GM19240 (cell line): ENCODE measurements at regions not wholly inside any gene's neighbourhood (a gene's known extent, or its start where the extent isn't known, plus 50 kb on each side); places are given as distances from the start of the nearest gene placed in this dataset.
"Not testable (repeated sequence)": the region's sequence is repeated elsewhere in the genome, so short reads cannot be mapped to it uniquely, and the experiment has no call there.

ENCODE experiments used
- DNase-seq: peaks from one replicate; pipeline ENCODE4 v3.0.0; 2011; ENCODE audit warnings: low spot score; ENCODE audit not compliant: insufficient read length

- DNase-seq, result no peak
Measured at GRCh38 chr5:77871016-77871415, 94.9 kb upstream of the TBCA start.

GRCh38 chr5:77869116-77869798 is 93.1 kb upstream of the TBCA start:
- no peak for DNase-seq

GRCh38 chr5:77867914-77868313 is 91.8 kb upstream of the TBCA start:
- no peak for DNase-seq

- DNase-seq, result no peak
Measured at GRCh38 chr5:77867194-77867691, 91.1 kb upstream of the TBCA start.

GRCh38 chr5:77866198-77866597 is 90.1 kb upstream of the TBCA start:
- no peak for DNase-seq

- no peak for DNase-seq
Measured at GRCh38 chr5:77864997-77865396, 88.9 kb upstream of the TBCA start.

GRCh38 chr5:77863181-77863580 is 87.0 kb upstream of the TBCA start:
- DNase-seq, result no peak

GRCh38 chr5:77861576-77861975 is 85.4 kb upstream of the TBCA start:
- no peak for DNase-seq

- DNase-seq, result no peak
Measured at GRCh38 chr5:77859306-77859705, 83.2 kb upstream of the TBCA start.

GRCh38 chr5:77858678-77859077 is 82.5 kb upstream of the TBCA start:
- not testable (repeated sequence) for DNase-seq

- no peak for DNase-seq
Measured at GRCh38 chr5:77855369-77855768, 79.2 kb upstream of the TBCA start.

GRCh38 chr5:77853353-77853907 is 77.3 kb upstream of the TBCA start:
- DNase-seq, result no peak

- DNase-seq, result peak; percentile 64
Measured at GRCh38 chr5:77852514-77853352, 76.6 kb upstream of the TBCA start.

- no peak for DNase-seq
Measured at GRCh38 chr5:77852068-77852513, 76.0 kb upstream of the TBCA start.

GRCh38 chr5:77851176-77852067 is 75.3 kb upstream of the TBCA start:
- DNase-seq, result peak; percentile 6

GRCh38 chr5:77850536-77851175 is 74.5 kb upstream of the TBCA start:
- DNase-seq, result no peak

- DNase-seq, result no peak
Measured at GRCh38 chr5:77849308-77849900, 73.3 kb upstream of the TBCA start.

- DNase-seq, result no peak
Measured at GRCh38 chr5:77847814-77848290, 71.7 kb upstream of the TBCA start.

- DNase-seq, result no peak
Measured at GRCh38 chr5:77847129-77847460, 71.0 kb upstream of the TBCA start.

- no peak for DNase-seq
Measured at GRCh38 chr5:77846422-77847128, 70.4 kb upstream of the TBCA start.
